Testis (tissue), 2 donors: ENCODE measurements at regions not wholly inside any gene's neighbourhood (a gene's known extent, or its start where the extent isn't known, plus 50 kb on each side); places are given as distances from the start of the nearest gene placed in this dataset.

Experiments
- POLR2A ChIP-seq: fragments of 450-650 bp; IDR thresholded peaks from one replicate; pipeline ENCODE4 v1.6.1; 2017; ENCODE audit warnings: antibody characterized with exemption, mild to moderate bottlenecking, moderate library complexity
- TF ChIP-seq, protein P1 (sequence below), 3 experiments: fragments of 450-650 bp in 2 of 3; fragments of 200-600 bp in 1 of 3; sonication (generic) in 1 of 3; IDR thresholded peaks; one replicate each; pipeline ENCODE4 v1.5.1; 2016 to 2019; ENCODE audit warnings: antibody characterized with exemption in 3 of 3, mild to moderate bottlenecking in 2 of 3, moderate library complexity in 1 of 3

DNA sequence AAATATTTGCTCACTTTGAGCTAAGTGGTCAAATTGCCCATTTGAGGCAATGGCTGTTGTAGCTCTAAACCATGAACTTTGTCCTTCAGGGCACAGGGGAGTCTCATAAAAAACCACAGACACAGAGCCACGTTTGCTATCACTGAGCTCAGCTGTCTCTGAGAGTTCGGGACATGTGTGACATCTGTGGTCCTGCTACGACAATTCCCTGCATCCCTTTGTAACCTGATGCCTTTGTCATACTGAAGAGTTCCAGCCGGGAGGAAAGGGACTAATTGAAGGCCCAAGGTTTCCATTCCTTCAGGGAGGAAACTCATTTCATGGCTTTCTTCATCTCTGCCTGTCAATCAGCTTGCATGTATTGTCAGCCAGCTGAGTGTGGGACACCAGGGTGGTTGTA is 599.4 kb upstream of the CDH5 start:
- TF ChIP-seq, protein P1, sequence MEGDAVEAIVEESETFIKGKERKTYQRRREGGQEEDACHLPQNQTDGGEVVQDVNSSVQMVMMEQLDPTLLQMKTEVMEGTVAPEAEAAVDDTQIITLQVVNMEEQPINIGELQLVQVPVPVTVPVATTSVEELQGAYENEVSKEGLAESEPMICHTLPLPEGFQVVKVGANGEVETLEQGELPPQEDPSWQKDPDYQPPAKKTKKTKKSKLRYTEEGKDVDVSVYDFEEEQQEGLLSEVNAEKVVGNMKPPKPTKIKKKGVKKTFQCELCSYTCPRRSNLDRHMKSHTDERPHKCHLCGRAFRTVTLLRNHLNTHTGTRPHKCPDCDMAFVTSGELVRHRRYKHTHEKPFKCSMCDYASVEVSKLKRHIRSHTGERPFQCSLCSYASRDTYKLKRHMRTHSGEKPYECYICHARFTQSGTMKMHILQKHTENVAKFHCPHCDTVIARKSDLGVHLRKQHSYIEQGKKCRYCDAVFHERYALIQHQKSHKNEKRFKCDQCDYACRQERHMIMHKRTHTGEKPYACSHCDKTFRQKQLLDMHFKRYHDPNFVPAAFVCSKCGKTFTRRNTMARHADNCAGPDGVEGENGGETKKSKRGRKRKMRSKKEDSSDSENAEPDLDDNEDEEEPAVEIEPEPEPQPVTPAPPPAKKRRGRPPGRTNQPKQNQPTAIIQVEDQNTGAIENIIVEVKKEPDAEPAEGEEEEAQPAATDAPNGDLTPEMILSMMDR (IDR thresholded peaks at IDR 0.05) = no peak
- TF ChIP-seq POLR2A = no peak
